ENCODE measurements at regions not wholly inside any gene's neighbourhood (a gene's known extent, or its start where the extent isn't known, plus 50 kb on each side); places are given as distances from the start of the nearest gene placed in this dataset.

DNA sequence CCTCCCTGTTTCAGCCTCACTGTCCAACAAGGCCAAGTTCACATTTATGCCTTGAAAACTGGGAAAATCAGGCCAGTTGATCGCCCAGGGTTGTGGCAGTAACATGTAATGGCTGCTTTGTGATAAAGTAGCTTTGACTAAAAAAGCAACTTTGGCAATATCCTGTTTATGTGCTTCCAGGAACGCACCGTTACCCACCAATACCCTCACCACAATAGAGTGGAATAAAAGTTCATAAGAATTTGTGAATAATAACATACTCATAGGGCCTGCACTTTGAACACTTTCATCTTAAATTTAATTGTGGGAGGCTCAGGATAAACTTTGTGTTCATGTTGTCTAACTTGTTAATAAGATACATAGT lies 80.7 kb upstream of the MAML3 start:
- ATAC-seq (ENCODE audit: insufficient read depth, low read depth) (no peak), DNase-seq (no peak)
- no peak overlapping the region for H3K9ac ChIP-seq (ENCODE audit: low read depth, low read length)
- TF ChIP-seq, protein P1, sequence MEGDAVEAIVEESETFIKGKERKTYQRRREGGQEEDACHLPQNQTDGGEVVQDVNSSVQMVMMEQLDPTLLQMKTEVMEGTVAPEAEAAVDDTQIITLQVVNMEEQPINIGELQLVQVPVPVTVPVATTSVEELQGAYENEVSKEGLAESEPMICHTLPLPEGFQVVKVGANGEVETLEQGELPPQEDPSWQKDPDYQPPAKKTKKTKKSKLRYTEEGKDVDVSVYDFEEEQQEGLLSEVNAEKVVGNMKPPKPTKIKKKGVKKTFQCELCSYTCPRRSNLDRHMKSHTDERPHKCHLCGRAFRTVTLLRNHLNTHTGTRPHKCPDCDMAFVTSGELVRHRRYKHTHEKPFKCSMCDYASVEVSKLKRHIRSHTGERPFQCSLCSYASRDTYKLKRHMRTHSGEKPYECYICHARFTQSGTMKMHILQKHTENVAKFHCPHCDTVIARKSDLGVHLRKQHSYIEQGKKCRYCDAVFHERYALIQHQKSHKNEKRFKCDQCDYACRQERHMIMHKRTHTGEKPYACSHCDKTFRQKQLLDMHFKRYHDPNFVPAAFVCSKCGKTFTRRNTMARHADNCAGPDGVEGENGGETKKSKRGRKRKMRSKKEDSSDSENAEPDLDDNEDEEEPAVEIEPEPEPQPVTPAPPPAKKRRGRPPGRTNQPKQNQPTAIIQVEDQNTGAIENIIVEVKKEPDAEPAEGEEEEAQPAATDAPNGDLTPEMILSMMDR (IDR thresholded peaks at IDR 0.05; ENCODE audit: borderline replicate concordance, extremely low read depth, low read length, poor library complexity, severe bottlenecking): no peak
- TF ChIP-seq EZH2 (IDR thresholded peaks at IDR 0.05; ENCODE audit: borderline replicate concordance, low read depth, low read length, severe bottlenecking): no peak
- no peaks in the 10 kb centered on the region for H3K4me1 ChIP-seq (ENCODE audit: insufficient read depth, low read length)
- H3K27me3 ChIP-seq (ENCODE audit: insufficient read depth, low read length, poor library complexity): no peaks in the 10 kb centered on the region
- no peaks in the 10 kb centered on the region for H4K20me1 ChIP-seq (ENCODE audit: insufficient read depth, low read length)
- no peak overlapping the region for H3K4me3 ChIP-seq (ENCODE audit: low read depth in 1 of 2, low read length in 2 of 2)
- H2AFZ ChIP-seq (ENCODE audit: low read depth, low read length): no peak overlapping the region
- no peaks in the 10 kb centered on the region for H3K36me3 ChIP-seq (ENCODE audit: insufficient read depth, low read length)
- H3K79me2 ChIP-seq (ENCODE audit: insufficient read depth, low read length): no peaks in the 10 kb centered on the region
- no peaks in the 10 kb centered on the region for H3K9me3 ChIP-seq (ENCODE audit: insufficient read depth, low read length, severe bottlenecking)
- H3K4me2 ChIP-seq (ENCODE audit: insufficient read depth, low read length): no peak overlapping the region
- H3K27ac ChIP-seq (ENCODE audit: low read length): no peak overlapping the region

DNA sequence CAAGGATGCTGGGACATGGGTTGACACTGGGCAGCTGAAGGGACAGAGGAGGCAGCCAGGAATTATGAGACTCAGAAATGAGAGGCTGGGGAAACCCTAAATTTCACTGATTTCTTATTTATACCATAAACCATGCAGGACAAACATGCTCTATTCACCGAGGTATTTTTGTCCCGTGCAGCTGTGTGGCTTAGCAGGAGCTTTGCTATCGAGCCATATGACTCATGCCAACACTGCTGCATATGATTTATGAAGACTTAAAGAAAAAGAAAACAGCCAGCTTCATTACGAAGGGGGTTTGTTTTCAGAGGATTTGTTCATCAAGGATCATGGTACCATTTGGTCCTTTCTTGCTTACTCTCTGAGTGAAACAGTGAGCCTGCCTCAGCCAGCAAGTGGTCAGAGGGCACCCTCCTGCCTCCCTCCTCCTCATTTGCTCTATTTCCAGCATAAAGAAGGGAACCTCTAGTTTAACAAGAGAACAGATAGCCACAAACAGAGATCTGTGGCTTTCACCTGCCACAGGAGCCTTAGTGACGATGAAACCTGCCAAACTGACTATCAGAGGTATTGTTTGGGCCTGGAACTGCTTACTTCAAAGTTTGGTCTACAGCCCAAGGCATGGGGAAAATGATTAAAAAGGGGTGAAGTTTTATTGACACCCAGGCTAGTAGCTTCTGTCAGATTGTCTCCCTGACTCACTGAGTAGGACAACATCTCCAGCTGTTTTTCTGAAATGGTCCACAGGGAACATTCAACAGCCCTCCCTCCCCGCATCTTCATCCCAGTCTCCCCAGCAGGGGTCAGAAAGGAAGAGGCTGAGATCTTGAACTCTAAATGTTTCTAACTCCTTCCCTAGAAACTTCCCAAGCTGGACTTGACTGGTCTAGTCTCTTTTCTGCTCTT lies 80.1 kb upstream of the MAML3 start:
- H3K9me3 ChIP-seq (ENCODE audit: insufficient read depth, low read length, severe bottlenecking): no peaks in the 10 kb centered on the region
- no peaks in the 10 kb centered on the region for H3K27me3 ChIP-seq (ENCODE audit: insufficient read depth, low read length, poor library complexity)
- H3K4me2 ChIP-seq (ENCODE audit: insufficient read depth, low read length): no peak overlapping the region
- H3K4me3 ChIP-seq (ENCODE audit: low read depth in 1 of 2, low read length in 2 of 2): no peak overlapping the region
- no peak overlapping the region for H2AFZ ChIP-seq (ENCODE audit: low read depth, low read length)
- DNase-seq: no peak
- no peak overlapping the region for H3K9ac ChIP-seq (ENCODE audit: low read depth, low read length)
- no peaks in the 10 kb centered on the region for H3K79me2 ChIP-seq (ENCODE audit: insufficient read depth, low read length)
- no peak for TF ChIP-seq EZH2 (IDR thresholded peaks at IDR 0.05; ENCODE audit: borderline replicate concordance, low read depth, low read length, severe bottlenecking)
- TF ChIP-seq, protein P1 (IDR thresholded peaks at IDR 0.05; ENCODE audit: borderline replicate concordance, extremely low read depth, low read length, poor library complexity, severe bottlenecking): no peak
- ATAC-seq (ENCODE audit: insufficient read depth, low read depth): no peak
- H4K20me1 ChIP-seq (ENCODE audit: insufficient read depth, low read length): no peaks in the 10 kb centered on the region
- no peaks in the 10 kb centered on the region for H3K4me1 ChIP-seq (ENCODE audit: insufficient read depth, low read length)
- H3K27ac ChIP-seq (ENCODE audit: low read length): no peak overlapping the region
- no peaks in the 10 kb centered on the region for H3K36me3 ChIP-seq (ENCODE audit: insufficient read depth, low read length)

DNA sequence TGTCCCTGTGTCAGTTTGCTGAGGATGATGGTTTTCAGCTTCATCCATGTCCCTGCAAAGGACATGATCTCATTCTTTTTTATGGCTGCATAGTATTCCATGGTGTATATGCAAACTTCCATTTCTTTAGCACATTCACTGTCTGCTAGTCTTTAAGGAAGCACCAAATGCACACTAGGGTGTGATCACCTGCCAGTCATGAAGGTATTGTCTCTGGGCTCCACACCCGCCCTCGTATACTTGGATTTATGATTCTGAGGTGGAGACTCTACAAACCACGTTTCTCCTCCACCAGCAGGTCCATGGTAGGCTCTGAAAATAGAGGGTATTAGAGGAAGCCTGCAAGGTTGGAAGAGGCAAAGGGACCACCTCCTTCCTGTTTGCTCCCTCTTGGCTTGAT lies 75.9 kb upstream of the MAML3 start:
- H2AFZ ChIP-seq (ENCODE audit: low read depth, low read length): no peak overlapping the region
- ATAC-seq (ENCODE audit: insufficient read depth, low read depth) (no peak), DNase-seq (no peak)
- H3K4me2 ChIP-seq (ENCODE audit: insufficient read depth, low read length): no peak overlapping the region
- no peaks in the 10 kb centered on the region for H3K4me1 ChIP-seq (ENCODE audit: insufficient read depth, low read length)
- H3K36me3 ChIP-seq (ENCODE audit: insufficient read depth, low read length): no peaks in the 10 kb centered on the region
- peaks cover 3% of the 10 kb centered on the region for H3K27me3 ChIP-seq (ENCODE audit: insufficient read depth, low read length, poor library complexity)
- no peak overlapping the region for H3K4me3 ChIP-seq (ENCODE audit: low read depth in 1 of 2, low read length in 2 of 2)
- H3K9me3 ChIP-seq (ENCODE audit: insufficient read depth, low read length, severe bottlenecking): no peaks in the 10 kb centered on the region
- TF ChIP-seq, protein P1 (IDR thresholded peaks at IDR 0.05; ENCODE audit: borderline replicate concordance, extremely low read depth, low read length, poor library complexity, severe bottlenecking): no peak
- no peak for TF ChIP-seq EZH2 (IDR thresholded peaks at IDR 0.05; ENCODE audit: borderline replicate concordance, low read depth, low read length, severe bottlenecking)
- H3K79me2 ChIP-seq (ENCODE audit: insufficient read depth, low read length): no peaks in the 10 kb centered on the region
- H4K20me1 ChIP-seq (ENCODE audit: insufficient read depth, low read length): no peaks in the 10 kb centered on the region
- no peak overlapping the region for H3K27ac ChIP-seq (ENCODE audit: low read length)
- H3K9ac ChIP-seq (ENCODE audit: low read depth, low read length): no peak overlapping the region
